GF-D8 (cell line): ENCODE measurements at regions not wholly inside any gene's neighbourhood (a gene's known extent, or its start where the extent isn't known, plus 50 kb on each side); places are given as distances from the start of the nearest gene placed in this dataset.
"Not testable (repeated sequence)": the region's sequence is repeated elsewhere in the genome, so short reads cannot be mapped to it uniquely, and the experiment has no call there.

Source experiments
- DNase-seq: peaks from one replicate; lab custom pipeline; 2025; lab: John Stamatoyannopoulos, UW

DNA sequence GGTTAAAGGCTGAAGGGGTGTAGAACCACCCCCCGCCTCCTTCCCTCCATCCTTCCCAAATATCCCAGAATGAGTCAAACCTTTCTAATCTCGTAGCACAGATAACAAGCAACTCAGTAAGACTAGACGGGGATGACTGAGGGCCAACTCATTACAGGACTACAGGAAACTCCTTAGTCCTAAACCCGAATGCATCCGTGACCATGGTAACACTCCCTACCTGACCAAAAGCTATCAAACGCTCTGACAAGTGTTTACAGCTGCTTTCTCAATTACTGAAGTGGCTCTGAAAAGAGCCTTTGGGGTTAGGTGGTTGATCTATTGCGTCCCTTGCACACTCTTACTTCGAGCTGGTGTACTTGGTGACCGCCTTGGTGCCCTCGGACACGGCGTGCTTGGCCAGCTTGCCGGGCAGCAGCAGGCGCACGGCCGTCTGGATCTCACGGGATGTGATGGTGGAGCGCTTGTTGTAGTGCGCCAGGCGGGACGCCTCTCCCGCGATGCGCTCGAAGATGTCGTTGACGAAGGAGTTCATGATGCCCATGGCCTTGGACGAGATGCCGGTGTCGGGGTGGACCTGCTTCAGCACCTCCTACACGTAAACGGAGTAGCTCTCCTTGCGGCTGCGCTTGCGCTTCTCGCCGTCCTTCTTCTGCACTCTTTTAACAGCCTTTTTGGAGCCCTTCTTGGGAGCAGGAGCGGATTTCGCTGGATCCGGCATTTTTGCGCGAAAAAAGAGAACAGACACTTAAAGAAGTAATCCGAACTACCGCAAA, 67.4 kb downstream of the FAM72B start:
- DNase-seq: not testable (repeated sequence)

DNA sequence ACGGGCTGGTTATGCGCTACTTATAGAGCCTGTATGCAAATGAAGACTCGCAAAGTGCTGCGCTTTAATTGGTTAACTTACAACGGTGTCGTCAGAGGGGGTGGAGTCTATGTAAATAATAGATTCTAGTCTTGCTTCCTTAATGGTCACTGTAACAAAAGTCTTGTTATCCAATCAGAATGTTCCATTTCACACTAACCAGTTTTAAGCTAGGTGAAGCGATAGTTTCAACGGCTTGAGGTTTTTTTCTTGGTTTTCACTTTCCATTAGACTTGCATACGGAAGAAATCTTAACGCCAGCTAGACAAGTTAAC, 66.9 kb downstream of the FAM72B start:
- not testable (repeated sequence) for DNase-seq

GRCh38 chr1:121117622-121118479, 66.3 kb downstream of the FAM72B start:
- DNase-seq: not testable (repeated sequence)
